AG04450 (cell line): ENCODE measurements at regions not wholly inside any gene's neighbourhood (a gene's known extent, or its start where the extent isn't known, plus 50 kb on each side); places are given as distances from the start of the nearest gene placed in this dataset.

Experiments
- CTCF ChIA-PET: fragments of 300-600, 350-600 bp; formaldehyde crosslinking; extraction: SDS; loops from one replicate; lab custom pipeline; 2022; ENCODE audit warnings: antibody characterized with exemption, inconsistent platforms; lab: Charles Lee
- POLR2A ChIA-PET: fragments of 350-600 bp; formaldehyde crosslinking; extraction: SDS; loops from one replicate; lab custom pipeline; 2021; ENCODE audit warnings: antibody characterized with exemption, inconsistent platforms; lab: Yijun Ruan, JAX
- DNase-seq: peaks from one replicate; pipeline ENCODE4 v3.0.0-alpha.2; 2011; ENCODE audit warnings: low read depth, low spot score
- H3K27ac ChIP-seq: one replicate; pipeline ENCODE4 v1.5.1; 2012; ENCODE audit warnings: low read depth, low read length, control low read depth
- H3K27me3 ChIP-seq: one replicate; pipeline ENCODE4 v1.6.0; 2012; ENCODE audit warnings: low read length; ENCODE audit not compliant: control insufficient read depth, insufficient read depth
- H3K4me3 ChIP-seq: 2 replicates; pipeline ENCODE4 v1.5.1; 2011; ENCODE audit warnings: mild to moderate bottlenecking, low read depth, low read length, control low read depth
- H3K9me3 ChIP-seq: 2 replicates; pipeline ENCODE4 v1.5.1; 2012; ENCODE audit warnings: low read length; ENCODE audit not compliant: control insufficient read depth, insufficient read depth
- CTCF ChIP-seq: IDR thresholded peaks from 2 replicates; pipeline ENCODE4 v1.5.1; 2011; ENCODE audit warnings: low read depth, low read length, control low read depth, inconsistent platforms

GRCh38 chr2:145501920-145502319 is 982.0 kb upstream of the ZEB2 start:
- no peaks in the 10 kb centered on the region for H3K27me3 ChIP-seq
- DNase-seq, result no peak
- ChIA-PET CTCF (no interaction called here), POLR2A (no interaction called here)
- H3K27ac ChIP-seq, result no peak overlapping the region
- no peaks in the 10 kb centered on the region for H3K9me3 ChIP-seq
- TF ChIP-seq CTCF, result no peak
- no peak overlapping the region for H3K4me3 ChIP-seq

GRCh38 chr2:145495590-145495989 is 975.7 kb upstream of the ZEB2 start:
- TF ChIP-seq CTCF, result no peak
- no peaks in the 10 kb centered on the region for H3K27me3 ChIP-seq
- POLR2A ChIA-PET, result no interaction called here
- no peak overlapping the region for H3K4me3 ChIP-seq
- CTCF ChIA-PET, result no interaction called here
- H3K9me3 ChIP-seq, result no peaks in the 10 kb centered on the region
- no peak overlapping the region for H3K27ac ChIP-seq
- no peak for DNase-seq

- Histone ChIP-seq H3K4me3 (no peak overlapping the region), H3K27ac (no peak overlapping the region), H3K9me3 (no peaks in the 10 kb centered on the region), H3K27me3 (no peaks in the 10 kb centered on the region)
- POLR2A ChIA-PET, result no interaction called here
- TF ChIP-seq CTCF, result no peak
- DNase-seq, result no peak
- CTCF ChIA-PET, result no interaction called here
These were observed 974.5 kb upstream of the ZEB2 start for GRCh38 chr2:145494441-145494840.

- H3K27ac ChIP-seq, result no peak overlapping the region
- CTCF ChIA-PET, result no interaction called here
- TF ChIP-seq CTCF, result no peak
- no peak for DNase-seq
- POLR2A ChIA-PET, result no interaction called here
- no peaks in the 10 kb centered on the region for H3K9me3 ChIP-seq
- H3K4me3 ChIP-seq, result no peak overlapping the region
- no peaks in the 10 kb centered on the region for H3K27me3 ChIP-seq
These were observed 968.7 kb upstream of the ZEB2 start for GRCh38 chr2:145488571-145488970.

- peak; percentile 20; the same call in 1 of the 2 replicates for TF ChIP-seq CTCF
- no peaks in the 10 kb centered on the region for H3K9me3 ChIP-seq
- no peaks in the 10 kb centered on the region for H3K27me3 ChIP-seq
- H3K4me3 ChIP-seq, result no peak overlapping the region
- ChIA-PET CTCF (no interaction called here), POLR2A (no interaction called here)
- H3K27ac ChIP-seq, result no peak overlapping the region
- DNase-seq, result no peak
These were observed 964.7 kb upstream of the ZEB2 start for GRCh38 chr2:145484448-145485097.
